ENCODE measurements at regions not wholly inside any gene's neighbourhood (a gene's known extent, or its start where the extent isn't known, plus 50 kb on each side); places are given as distances from the start of the nearest gene placed in this dataset.

- TF ChIP-seq MXI1 (IDR thresholded peaks at IDR 0.05; ENCODE audit: low read depth, low read length) = no peak
- TF ChIP-seq EZH2 (IDR thresholded peaks at IDR 0.05; ENCODE audit: borderline replicate concordance, control insufficient read depth, low read depth, low read length) = no peak
- TF ChIP-seq CBX5 (IDR thresholded peaks at IDR 0.05; ENCODE audit: low read depth) = no peak
- no peak for TF ChIP-seq POLR2AphosphoS5 (IDR thresholded peaks at IDR 0.05; ENCODE audit: low read length)
- TF ChIP-seq CTCF (IDR thresholded peaks at IDR 0.05 in 2 of 3, conservative IDR thresholded peaks at IDR 0.05 in 1 of 3; ENCODE audit: control insufficient read depth in 2 of 3, extremely low read depth in 1 of 3, insufficient read depth in 1 of 3, low read depth in 3 of 3, low read length in 3 of 3) = no peak
- TF ChIP-seq ATF7 (IDR thresholded peaks at IDR 0.05; ENCODE audit: low read depth) = no peak
- no peak for TF ChIP-seq STAT3 (IDR thresholded peaks at IDR 0.05; ENCODE audit: low read depth, low read length)
- TF ChIP-seq SMAD1 (IDR thresholded peaks at IDR 0.05; ENCODE audit: low read depth, partially characterized antibody) = no peak
- no peak for TF ChIP-seq ATF2 (IDR thresholded peaks at IDR 0.05; ENCODE audit: low read length)
- TF ChIP-seq FOXM1 (IDR thresholded peaks at IDR 0.05; ENCODE audit: low read depth, low read length) = no peak
- no peak for TF ChIP-seq YY1 (IDR thresholded peaks at IDR 0.05; ENCODE audit: low read depth, low read length)
- no peak for TF ChIP-seq SIX5 (IDR thresholded peaks at IDR 0.05; ENCODE audit: low read depth, low read length, severe bottlenecking)
- TF ChIP-seq TARDBP (IDR thresholded peaks at IDR 0.05; ENCODE audit: borderline replicate concordance) = no peak
- no peak for TF ChIP-seq SRF (IDR thresholded peaks at IDR 0.05; ENCODE audit: low read depth in 2 of 2, low read length in 2 of 2)
Measured at GRCh38 chr9:28883234-28883633, 1310.0 kb upstream of the C9orf72 start.
